Heart right ventricle (tissue), 16 donors: ENCODE measurements at regions not wholly inside any gene's neighbourhood (a gene's known extent, or its start where the extent isn't known, plus 50 kb on each side); places are given as distances from the start of the nearest gene placed in this dataset.

ENCODE experiments used
- ATAC-seq, 8 donors: fragments of 200-7000 bp; cut with Tn5 transposase; one replicate each; pipeline ENCODE4 v1.9.1; 2020; ENCODE audit warnings: mild to moderate bottlenecking in 8 of 8, moderate library complexity in 8 of 8, moderate number of reproducible peaks in 1 of 8
- DNase-seq, 2 donors: peaks; one replicate each; pipeline ENCODE4 v3.0.0-alpha.2; 2020
- H3K27ac ChIP-seq, 10 donors: fragments of 200-600 bp; sonication (generic) in 2 of 10; one replicate each; pipeline versions ENCODE4 v1.5.0 to v1.8.0; 2020 to 2022; ENCODE audit warnings: mild to moderate bottlenecking in 3 of 10
- H3K27me3 ChIP-seq, 7 donors: fragments of 200-600 bp; one replicate each; pipeline ENCODE4 v1.8.0; 2021 to 2022; ENCODE audit warnings: mild to moderate bottlenecking in 2 of 7
- H3K36me3 ChIP-seq, 9 donors: fragments of 200-600 bp; sonication (generic) in 1 of 9; one replicate each; pipeline versions ENCODE4 v1.5.0 to v1.8.0; 2020 to 2022; ENCODE audit warnings: mild to moderate bottlenecking in 2 of 9
- H3K4me1 ChIP-seq, 9 donors: fragments of 200-600 bp; sonication (generic) in 1 of 9; one replicate each; pipeline versions ENCODE4 v1.5.0 to v1.8.0; 2020 to 2022; ENCODE audit warnings: mild to moderate bottlenecking in 4 of 9
- H3K4me3 ChIP-seq, 10 donors: fragments of 200-600 bp; sonication (generic) in 2 of 10; one replicate each; pipeline versions ENCODE4 v1.5.0 to v1.8.0; 2020 to 2022; ENCODE audit warnings: mild to moderate bottlenecking in 7 of 10, moderate library complexity in 2 of 10
- H3K9me3 ChIP-seq, 11 donors: fragments of 200-600 bp in 10 of 11; sonication (generic) in 2 of 11; one replicate each; pipeline versions ENCODE4 v1.5.0 to v1.8.0; 2013 to 2022; ENCODE audit warnings: mild to moderate bottlenecking in 2 of 11, control low read depth in 1 of 11, moderate library complexity in 1 of 11
- CTCF ChIP-seq, 9 donors: fragments of 200-600 bp; sonication (generic) in 2 of 9; IDR thresholded peaks; one replicate each; pipeline versions ENCODE4 v1.5.0 to v1.8.0; 2021 to 2022; ENCODE audit warnings: antibody characterized with exemption in 9 of 9, mild to moderate bottlenecking in 5 of 9, moderate library complexity in 1 of 9
- WGBS, 2 donors: extraction: QIAGEN DNeasy Blood & Tissue Kit; methylation state at CpG; one replicate each; pipeline ENCODE4 v1.1.7; 2013; ENCODE audit warnings: inconsistent platforms in 1 of 2; 5-methylcytosine and 5-hydroxymethylcytosine counted together
- intact Hi-C, 10 donors: fragments of 100-400 bp; cut with DNase I; formaldehyde crosslinking; loops; one replicate each; pipeline versions ENCODE4 v1.11.1 to v1.14.2; 2022
- donor health status: Arrhythmogenic right ventricular cardiomyopathy.
- donor health status: ischemic (EF 13 %, LVEDD 7.1; RV severe dilation, severe dysfunction).
- donor health status: healthy with polysubstance abuse.
- donor health status: DM: no; HTN: yes; CAD: no.
- donor health status: DM: no; HTN: no; CAD: no.
- donor health status: ischemic (EF 25% LVEDD 6.9; RV normal size, moderate dysfunction).
- donor health status: ischemic (EF 25% LVEDD 5.7; RV mildly dilated, moderate dysfunction).
- donor health status: healthy.
- donor health status: DM: yes; HTN: yes; CAD: no.
- donor health status: Ischemic cardiomyopathy.
- donor health status: ischemic (EF 35%, LVEDD 5.7; RV mildly dilated, moderate dysfunction).
- donor health status: nonischemic (EF 11% LVEDD 7.7; RV severe dilation, severe dysfunction).
- donor health status: DM: yes; HTN: yes; CAD: no.
- donor health status: PGD.
- donor health status: ischemic (EF 29% LVEDD 5.4; RV normal size, mild dysfunction).
- donor health status: nonischemic (EF 23%, LVEDD 6.1; RV moderate dilation, normal function).

- no peak for DNase-seq
- Histone ChIP-seq H3K4me3 (no peak overlapping the region), H3K27me3 (peaks cover 0 to 39% (median 25%) of the 10 kb centered on the region in 7 donors), H3K36me3 (no peaks in the 10 kb centered on the region), H3K4me1 (no peaks in the 10 kb centered on the region), H3K27ac (no peak overlapping the region), H3K9me3 (peaks cover 0 to 4% (median 0%) of the 10 kb centered on the region in 11 donors)
- ATAC-seq: no peak
- WGBS, 2 donors: 33 to 41% methylated on average over 16 of the region's 16 CpGs
- intact Hi-C loops: no loop called here
- TF ChIP-seq CTCF (IDR thresholded peaks at IDR 0.05): no peak
Measured at GRCh38 chr18:78624646-78625279, 354.9 kb upstream of the SALL3 start.

- Histone ChIP-seq H3K4me3 (no peak overlapping the region), H3K27ac (no peak overlapping the region), H3K4me1 (no peaks in the 10 kb centered on the region), H3K36me3 (no peaks in the 10 kb centered on the region), H3K9me3 (peaks cover 0 to 8% (median 0%) of the 10 kb centered on the region in 11 donors), H3K27me3 (peaks cover 0 to 39% (median 23%) of the 10 kb centered on the region in 7 donors)
- 41 to 56% methylated on average over 5 of the region's 5 CpGs for WGBS, 2 donors
- no peak for DNase-seq
- intact Hi-C loops: no loop called here
- no peak for TF ChIP-seq CTCF (IDR thresholded peaks at IDR 0.05)
- ATAC-seq: no peak
Measured at GRCh38 chr18:78625847-78626246, 353.8 kb upstream of the SALL3 start.

GRCh38 chr18:78627551-78628346, 351.9 kb upstream of the SALL3 start:
- H3K4me3 ChIP-seq: no peak overlapping the region
- H3K27ac ChIP-seq: no peak overlapping the region
- TF ChIP-seq CTCF (IDR thresholded peaks at IDR 0.05): no peak
- H3K36me3 ChIP-seq: no peaks in the 10 kb centered on the region
- 74 to 77% methylated on average over 21 of the region's 21 CpGs for WGBS, 2 donors
- peaks cover 0 to 8% (median 0%) of the 10 kb centered on the region in 11 donors for H3K9me3 ChIP-seq
- H3K4me1 ChIP-seq: no peaks in the 10 kb centered on the region
- intact Hi-C loops: no loop called here
- peaks cover 0 to 39% (median 23%) of the 10 kb centered on the region in 7 donors for H3K27me3 ChIP-seq
- ATAC-seq (no peak), DNase-seq (no peak)

- peaks cover 0 to 35% (median 18%) of the 10 kb centered on the region in 7 donors for H3K27me3 ChIP-seq
- H3K36me3 ChIP-seq: no peaks in the 10 kb centered on the region
- ATAC-seq (no peak), DNase-seq (no peak)
- H3K4me3 ChIP-seq: no peak overlapping the region
- H3K4me1 ChIP-seq: no peaks in the 10 kb centered on the region
- no peak for TF ChIP-seq CTCF (IDR thresholded peaks at IDR 0.05)
- H3K27ac ChIP-seq: no peak overlapping the region
- 85 to 92% methylated on average over 15 of the region's 15 CpGs for WGBS, 2 donors
- peaks cover 0 to 8% (median 0%) of the 10 kb centered on the region in 11 donors for H3K9me3 ChIP-seq
- intact Hi-C loops: no loop called here
Measured at GRCh38 chr18:78629426-78629825, 350.2 kb upstream of the SALL3 start.
